Amygdala (tissue), 56 donors: ENCODE measurements at regions not wholly inside any gene's neighbourhood (a gene's known extent, or its start where the extent isn't known, plus 50 kb on each side); places are given as distances from the start of the nearest gene placed in this dataset.
A peak's percentile ranks its signal among the peaks of the same experiment; 100 is the strongest.

Experiments
- DNase-seq, 56 donors: peaks; one replicate each; lab custom pipeline; 2025; lab: John Stamatoyannopoulos, UW

- DNase-seq, result no peak
These were observed 210.1 kb downstream of the CDH9 start for GRCh38 chr5:26828294-26828693.

DNA sequence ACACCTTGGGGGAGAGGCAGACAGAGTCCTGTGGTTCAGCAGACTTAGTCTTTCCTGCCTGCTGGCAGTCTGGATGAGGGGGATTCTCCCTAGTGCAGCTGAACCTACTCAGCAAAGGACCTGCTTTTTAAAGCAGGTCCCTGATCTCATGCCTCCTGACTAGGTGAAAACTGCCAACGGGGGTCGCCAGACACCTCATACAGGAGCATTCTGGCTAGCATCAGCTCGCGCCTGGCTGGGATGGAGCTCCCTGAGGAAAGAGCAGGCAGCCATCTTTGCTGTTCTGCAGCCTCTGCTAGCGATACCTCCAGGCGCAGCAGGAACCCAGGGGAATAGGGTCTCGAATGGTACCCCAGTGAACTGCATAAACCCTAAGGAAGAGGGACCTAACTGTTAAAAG is 225.2 kb downstream of the CDH9 start:
- DNase-seq, result no peak

DNA sequence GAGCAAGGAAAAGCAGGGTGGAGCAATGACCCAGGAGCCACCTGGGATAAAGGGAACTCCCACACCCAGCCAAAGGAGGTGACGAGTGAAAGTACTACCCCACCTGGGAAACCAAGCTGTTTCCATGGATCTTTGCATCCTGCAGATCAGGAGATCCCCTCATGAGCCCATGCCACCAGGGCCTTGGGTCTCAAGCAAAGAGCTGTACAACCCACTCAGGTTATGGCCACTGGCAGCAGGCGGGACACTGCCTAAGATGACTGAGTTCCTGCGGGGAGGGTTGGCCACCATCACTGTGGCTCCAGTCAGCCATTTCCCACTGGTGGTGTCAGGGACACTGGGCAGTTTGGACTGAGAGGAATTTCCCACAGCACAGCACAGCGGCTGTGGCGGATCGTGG is 225.7 kb downstream of the CDH9 start:
- DNase-seq, result no peak

GRCh38 chr5:26807231-26808199 is 230.9 kb downstream of the CDH9 start:
- no peak for DNase-seq

- no peak for DNase-seq
These were observed 233.3 kb downstream of the CDH9 start for GRCh38 chr5:26805076-26805475.

DNA sequence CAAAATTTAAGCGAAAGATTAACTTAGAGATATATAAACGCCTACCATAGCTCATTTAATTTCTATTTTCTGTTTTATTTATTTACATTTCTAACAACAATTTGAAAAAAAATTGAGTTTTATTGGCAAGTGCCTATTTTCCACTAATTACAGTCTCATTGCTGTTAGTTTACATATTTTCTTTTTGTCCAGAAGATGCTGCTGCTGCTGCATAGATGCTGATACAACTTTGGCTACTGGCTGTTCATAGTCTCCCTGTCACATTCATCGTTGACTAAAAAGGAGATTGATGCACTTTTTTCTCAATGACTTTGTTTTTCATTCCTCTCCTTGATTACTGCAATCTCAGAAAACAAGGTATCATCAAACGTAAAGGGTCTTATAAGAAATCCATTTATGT is 235.4 kb downstream of the CDH9 start:
- no peak for DNase-seq

DNA sequence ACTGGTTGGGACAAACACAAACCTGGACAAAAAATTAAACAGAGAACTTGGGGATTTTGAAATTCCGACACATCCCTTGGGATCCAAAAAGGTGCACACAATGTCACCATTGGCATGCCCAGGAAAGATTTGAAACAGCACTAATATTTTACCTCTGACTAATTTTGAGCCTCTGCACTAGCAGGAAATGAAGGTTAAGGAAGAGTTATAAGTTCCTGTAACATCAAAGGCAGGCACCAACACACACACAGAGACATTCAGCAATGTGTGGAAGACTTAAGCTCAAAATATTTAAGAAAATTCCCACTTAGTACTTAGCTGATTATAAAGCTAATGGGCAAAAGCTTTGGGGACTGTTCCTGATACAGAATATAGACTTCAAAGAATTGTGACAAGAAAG is 247.0 kb downstream of the CDH9 start:
- DNase-seq, result no peak

DNA sequence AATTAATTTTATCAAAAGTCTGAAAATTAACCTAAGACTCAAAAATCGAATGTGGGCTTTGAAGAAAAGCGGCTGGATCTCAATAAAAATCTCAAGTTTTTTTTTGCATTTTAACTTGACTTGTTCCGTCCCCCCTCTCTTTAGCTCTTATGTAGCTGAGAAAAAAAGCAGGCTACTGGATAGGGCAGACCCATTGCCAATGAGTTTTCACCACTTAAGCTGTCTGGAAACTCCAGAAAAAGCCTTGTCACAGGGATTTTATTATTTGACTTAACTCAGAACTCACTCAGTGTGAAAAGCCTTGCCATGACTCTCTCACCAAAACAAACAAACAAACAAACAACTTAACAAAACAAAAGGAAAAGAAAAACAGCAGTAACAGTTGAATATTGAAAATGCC is 247.4 kb downstream of the CDH9 start:
- no peak for DNase-seq

DNA sequence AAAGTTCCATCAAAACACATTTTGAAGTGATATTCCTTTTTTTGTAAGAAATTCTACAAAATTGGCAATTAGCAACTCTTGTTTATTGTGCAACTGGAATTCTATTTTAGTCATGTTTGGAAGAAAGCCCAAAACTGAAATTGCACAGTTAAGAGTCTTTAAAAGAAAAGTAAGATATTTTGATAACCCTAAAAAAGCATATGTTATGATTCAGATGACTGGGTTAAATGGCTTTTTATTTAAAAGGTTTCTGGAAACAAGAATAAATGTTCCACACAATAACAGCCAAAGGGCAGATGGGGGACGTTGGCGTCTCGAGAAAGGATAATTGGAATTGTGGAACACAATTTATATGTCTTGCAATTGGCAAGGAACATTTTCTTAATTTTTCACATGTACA is 275.2 kb downstream of the CDH9 start:
- peak in 4 of 56 donors; percentile 0 to 7 (median 4) for DNase-seq

DNA sequence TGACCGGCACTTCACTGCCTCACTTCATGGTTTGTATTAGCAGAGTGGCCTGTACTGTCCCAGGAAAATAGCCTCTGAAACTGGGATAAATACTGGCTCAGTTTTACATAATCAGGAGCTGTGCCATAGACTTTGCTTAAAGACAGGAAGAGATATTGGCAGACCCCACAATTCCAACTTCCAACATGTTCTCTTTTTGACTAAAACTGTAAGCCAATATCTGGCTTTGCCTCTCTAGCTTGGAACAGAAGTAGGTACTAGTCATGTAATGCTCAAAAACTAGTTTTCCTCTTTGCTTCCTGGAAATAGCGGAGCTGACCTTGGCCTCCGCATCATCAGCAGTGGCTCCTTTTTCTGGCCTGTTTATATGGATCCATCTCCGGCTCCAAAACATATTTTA is 276.9 kb downstream of the CDH9 start:
- DNase-seq, result no peak

DNA sequence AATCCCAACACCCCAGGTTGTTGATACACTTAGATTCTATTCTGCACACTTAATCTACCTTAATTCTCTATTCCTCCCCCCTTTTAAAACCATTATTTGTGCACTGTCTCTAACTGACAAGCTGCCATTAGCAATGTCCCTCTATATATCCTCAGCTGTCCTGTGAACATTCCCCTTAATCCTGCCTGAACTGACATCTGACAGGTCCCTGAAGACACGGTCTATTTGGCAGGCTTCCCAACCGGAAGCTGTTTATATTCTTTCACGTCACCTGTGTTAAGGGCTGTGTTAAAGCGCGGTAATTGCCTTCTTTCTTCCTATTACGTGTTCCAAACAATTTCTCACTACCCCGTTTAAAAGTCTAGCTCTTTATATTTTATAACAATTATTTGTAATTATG is 277.3 kb downstream of the CDH9 start:
- DNase-seq, result no peak

- DNase-seq, result no peak
These were observed 280.4 kb downstream of the CDH9 start for GRCh38 chr5:26757941-26758340.

- DNase-seq, result no peak
These were observed 288.6 kb downstream of the CDH9 start for GRCh38 chr5:26749829-26750228.

GRCh38 chr5:26740182-26740581 is 298.2 kb downstream of the CDH9 start:
- no peak for DNase-seq

DNA sequence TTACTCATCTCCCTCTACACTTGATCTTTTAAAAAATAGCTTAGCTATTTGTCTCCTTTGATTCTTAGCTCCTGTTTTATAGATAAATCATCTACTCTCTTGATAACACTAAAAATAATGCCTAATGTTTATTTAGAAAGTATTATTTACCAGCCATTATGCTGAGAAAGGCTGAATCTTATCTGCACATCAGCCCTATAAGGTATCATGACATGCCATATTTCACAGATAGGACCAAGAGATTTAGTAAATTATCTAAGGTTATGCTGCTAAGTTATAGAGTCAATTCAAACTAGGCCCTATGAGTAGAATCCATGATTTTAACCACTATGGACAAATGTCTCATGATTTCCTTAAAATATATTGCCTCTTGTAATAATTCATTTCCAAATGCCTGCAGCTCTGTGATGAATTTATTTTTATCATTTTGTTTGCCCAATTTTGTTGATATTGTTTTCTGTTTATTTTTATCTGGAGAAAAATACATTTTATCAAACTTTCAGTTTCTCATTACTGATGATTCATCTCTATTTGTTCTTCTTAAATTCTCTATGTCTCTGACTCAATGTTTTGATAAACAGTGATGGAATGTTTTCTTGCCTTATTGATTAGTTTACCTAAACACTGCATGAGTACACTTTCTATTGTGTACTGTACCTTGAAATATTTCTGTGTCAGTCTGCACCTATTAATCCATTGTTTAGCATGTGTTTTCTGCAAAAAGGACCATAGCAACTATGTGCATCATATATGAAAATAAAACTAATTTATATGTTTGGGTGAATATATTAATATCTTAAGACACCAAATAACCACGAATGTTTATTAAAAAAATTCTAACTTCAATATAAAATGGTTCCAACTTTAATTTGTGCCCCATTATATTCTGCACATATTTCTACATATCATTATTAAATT is 300.8 kb downstream of the CDH9 start:
- DNase-seq, result no peak

DNA sequence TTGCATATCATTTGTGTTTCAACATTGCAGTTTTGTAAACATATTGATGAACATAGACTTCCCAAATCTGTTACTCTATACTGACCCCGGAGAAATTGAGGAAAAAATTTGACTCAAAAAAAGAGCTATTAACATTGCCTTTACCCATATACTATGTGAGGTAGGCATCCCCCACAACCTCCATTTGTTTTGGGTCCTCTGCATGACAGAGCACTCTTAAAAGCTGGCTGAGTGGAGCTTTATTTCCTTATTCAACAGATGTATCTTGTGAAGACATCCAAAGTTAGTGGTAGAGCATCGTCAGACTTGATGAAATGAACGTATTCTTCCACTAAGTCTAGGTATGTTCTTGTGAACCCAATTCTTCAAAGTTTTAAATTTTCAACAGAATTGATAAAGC is 310.5 kb downstream of the CDH9 start:
- DNase-seq, result no peak

GRCh38 chr5:26719803-26720202 is 318.6 kb downstream of the CDH9 start:
- DNase-seq, result no peak

DNA sequence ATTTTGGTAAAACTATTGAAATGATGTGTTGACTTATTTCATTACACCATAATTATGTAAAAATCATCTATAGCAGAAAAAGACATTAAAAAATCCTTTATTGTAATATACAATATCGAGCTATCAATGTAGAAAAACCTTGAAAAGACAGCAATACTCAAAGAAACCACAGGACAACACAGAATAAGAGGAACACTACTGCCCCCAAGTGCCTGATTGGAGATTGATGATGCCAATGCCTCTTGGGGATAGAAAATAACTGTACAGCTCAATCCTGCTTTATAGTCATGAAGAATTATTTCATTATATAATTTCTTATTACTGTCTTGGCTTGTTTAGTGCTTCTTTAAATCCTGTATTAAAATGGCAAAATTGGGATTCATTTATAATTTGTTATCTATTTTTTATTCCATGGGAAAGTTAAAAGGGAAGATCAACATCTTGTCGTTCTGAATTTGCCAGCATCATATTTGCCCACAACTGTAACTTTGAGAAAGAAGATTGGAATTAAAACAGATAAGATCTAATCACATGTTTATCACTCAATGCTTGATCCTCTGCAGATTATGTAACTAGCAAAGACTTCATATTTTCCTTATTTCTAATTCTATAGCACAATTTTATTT is 337.5 kb downstream of the CDH9 start:
- peak in 4 of 56 donors; percentile 5 to 40 (median 9) for DNase-seq

- no peak for DNase-seq
These were observed 345.4 kb downstream of the CDH9 start for GRCh38 chr5:26692952-26693351.

DNA sequence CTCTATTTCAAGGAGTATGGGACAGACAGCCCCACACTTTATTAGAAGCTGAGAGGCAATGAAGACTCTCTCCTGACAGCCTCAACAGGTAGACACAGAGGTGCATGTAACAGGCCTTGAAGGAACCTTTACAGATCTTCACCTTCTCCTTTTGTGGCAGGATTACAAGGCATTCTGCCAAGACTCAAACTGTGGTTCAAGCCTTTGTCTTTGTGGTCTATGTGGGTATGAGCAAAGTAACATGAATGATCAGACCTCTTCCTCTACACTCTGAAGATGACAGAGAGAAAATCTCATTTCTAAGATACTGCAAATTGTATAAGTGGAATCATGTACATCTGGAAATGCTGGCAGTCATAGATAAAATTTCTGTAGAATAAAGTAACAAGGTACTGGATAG is 346.9 kb downstream of the CDH9 start:
- no peak for DNase-seq

DNA sequence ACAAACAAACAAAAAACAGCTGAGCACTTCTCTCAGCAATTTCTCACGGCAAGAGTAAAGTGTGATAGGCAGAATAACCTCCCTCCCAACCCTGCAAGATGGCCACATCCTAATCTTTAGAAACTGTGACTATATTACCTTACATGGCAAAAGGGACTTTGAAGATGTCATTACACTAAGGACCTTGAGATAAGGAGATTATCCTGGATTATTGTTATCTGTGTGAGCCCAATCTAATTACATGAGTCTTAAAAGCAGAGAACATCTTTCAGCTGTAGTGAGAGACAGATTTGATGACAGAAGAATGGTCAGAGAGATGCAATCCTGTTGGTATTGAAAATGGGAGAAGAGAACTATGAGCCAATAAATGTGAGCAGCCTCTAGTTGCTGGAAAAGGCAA is 347.9 kb downstream of the CDH9 start:
- no peak for DNase-seq
